Upper lobe of left lung (tissue), 6 donors: ENCODE measurements at regions not wholly inside any gene's neighbourhood (a gene's known extent, or its start where the extent isn't known, plus 50 kb on each side); places are given as distances from the start of the nearest gene placed in this dataset.
A peak's percentile ranks its signal among the peaks of the same experiment; 100 is the strongest.

Source experiments
- ATAC-seq, 2 donors: fragments of 200-7000 bp; cut with Tn5 transposase; one replicate each; pipeline ENCODE4 v1.9.1; 2022; ENCODE audit warnings: mild to moderate bottlenecking in 2 of 2, moderate library complexity in 2 of 2; ENCODE audit not compliant: low FRiP score in 2 of 2
- DNase-seq, 2 donors: peaks; one replicate each; pipeline ENCODE4 v3.0.0-alpha.2; 2019 to 2020
- H3K27ac ChIP-seq, 4 donors: fragments of 200-600 bp; sonication (generic); one replicate each; pipeline ENCODE4 v1.5.1; 2016 to 2019
- H3K27me3 ChIP-seq, 4 donors: fragments of 200-600 bp; sonication (generic); one replicate each; pipeline ENCODE4 v1.5.1; 2017 to 2019
- H3K36me3 ChIP-seq, 4 donors: fragments of 200-600 bp; sonication (generic); one replicate each; pipeline ENCODE4 v1.5.1; 2016 to 2019
- H3K4me1 ChIP-seq, 4 donors: fragments of 200-600 bp; sonication (generic); one replicate each; pipeline ENCODE4 v1.5.1; 2018 to 2019
- H3K4me3 ChIP-seq, 4 donors: fragments of 200-600 bp; sonication (generic); one replicate each; pipeline ENCODE4 v1.5.1; 2017 to 2019; ENCODE audit warnings: mild to moderate bottlenecking in 2 of 4, moderate library complexity in 1 of 4
- H3K9me3 ChIP-seq, 4 donors: fragments of 200-600 bp; sonication (generic); one replicate each; pipeline ENCODE4 v1.5.1; 2018 to 2019
- EP300 ChIP-seq, 4 donors: sonication (generic); formaldehyde crosslinking; IDR thresholded peaks; one replicate each; pipeline ENCODE4 v1.5.1; 2017; ENCODE audit warnings: antibody characterized with exemption in 4 of 4, control low read depth in 2 of 4
- POLR2A ChIP-seq, 4 donors: fragments of 450-650 bp; IDR thresholded peaks; one replicate each; pipeline ENCODE4 v1.5.1; 2016 to 2017; ENCODE audit warnings: antibody characterized with exemption in 4 of 4, mild to moderate bottlenecking in 2 of 4
- POLR2AphosphoS5 ChIP-seq, 2 donors: sonication (generic); formaldehyde crosslinking; IDR thresholded peaks; one replicate each; pipeline ENCODE4 v1.5.1; 2017; ENCODE audit warnings: antibody characterized with exemption in 2 of 2
- WGBS, 2 donors: methylation state at CpG; one replicate each; pipeline ENCODE4 v1.1.5; 2017 to 2018; 5-methylcytosine and 5-hydroxymethylcytosine counted together
- TF ChIP-seq, protein P1 (sequence below), 6 experiments: fragments of 450-650 bp in 4 of 6; fragments of 200-600 bp in 2 of 6; sonication (generic) in 2 of 6; IDR thresholded peaks; one replicate each; pipeline ENCODE4 v1.5.1; 2016 to 2019; ENCODE audit warnings: antibody characterized with exemption in 6 of 6
- donor health status: DM: no; HTN: no; CAD: no; lungs with moderate emphysema.
- donor health status: DM: no; HTN: yes; CAD: no; lungs with severe emphysema.

DNA sequence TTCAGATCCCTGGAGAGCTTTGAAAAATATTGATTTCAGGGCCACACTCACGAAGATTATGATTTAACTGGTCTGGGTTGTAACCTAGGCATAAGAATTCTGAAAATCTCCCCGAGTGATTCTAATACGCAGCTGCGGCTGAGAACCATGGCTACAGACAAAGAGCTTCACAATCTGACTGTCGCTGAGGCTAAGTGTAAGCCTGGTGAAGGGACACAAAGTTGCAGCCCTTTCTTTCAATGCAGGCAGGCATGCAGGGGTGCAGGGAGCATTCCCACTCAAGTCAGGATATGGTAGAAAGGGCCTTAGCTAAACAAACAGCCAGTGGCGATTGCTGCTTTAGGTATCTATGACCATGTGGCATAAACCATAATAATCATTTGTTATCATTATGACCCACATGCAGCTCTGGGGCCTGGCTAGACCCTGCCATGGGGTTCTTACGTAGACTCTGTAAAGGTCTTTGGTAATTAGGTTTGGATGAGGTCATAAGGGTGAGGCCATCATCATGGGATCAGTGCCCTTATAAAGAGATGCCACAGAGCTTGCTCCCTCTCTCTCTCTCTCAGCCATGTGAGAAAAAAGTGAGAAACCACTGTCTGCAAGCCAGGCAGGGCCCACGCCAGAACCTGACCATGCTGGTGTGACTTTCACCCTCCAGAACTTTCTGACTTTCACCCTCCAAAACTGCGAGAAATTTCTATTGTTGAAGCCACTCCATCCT is 88.4 kb upstream of the LANCL2 start:
- no peaks in the 10 kb centered on the region for H3K36me3 ChIP-seq
- H3K4me3 ChIP-seq: no peak overlapping the region
- H3K9me3 ChIP-seq: no peaks in the 10 kb centered on the region
- no peak for ATAC-seq
- no peaks in the 10 kb centered on the region for H3K4me1 ChIP-seq
- TF ChIP-seq, protein P1, sequence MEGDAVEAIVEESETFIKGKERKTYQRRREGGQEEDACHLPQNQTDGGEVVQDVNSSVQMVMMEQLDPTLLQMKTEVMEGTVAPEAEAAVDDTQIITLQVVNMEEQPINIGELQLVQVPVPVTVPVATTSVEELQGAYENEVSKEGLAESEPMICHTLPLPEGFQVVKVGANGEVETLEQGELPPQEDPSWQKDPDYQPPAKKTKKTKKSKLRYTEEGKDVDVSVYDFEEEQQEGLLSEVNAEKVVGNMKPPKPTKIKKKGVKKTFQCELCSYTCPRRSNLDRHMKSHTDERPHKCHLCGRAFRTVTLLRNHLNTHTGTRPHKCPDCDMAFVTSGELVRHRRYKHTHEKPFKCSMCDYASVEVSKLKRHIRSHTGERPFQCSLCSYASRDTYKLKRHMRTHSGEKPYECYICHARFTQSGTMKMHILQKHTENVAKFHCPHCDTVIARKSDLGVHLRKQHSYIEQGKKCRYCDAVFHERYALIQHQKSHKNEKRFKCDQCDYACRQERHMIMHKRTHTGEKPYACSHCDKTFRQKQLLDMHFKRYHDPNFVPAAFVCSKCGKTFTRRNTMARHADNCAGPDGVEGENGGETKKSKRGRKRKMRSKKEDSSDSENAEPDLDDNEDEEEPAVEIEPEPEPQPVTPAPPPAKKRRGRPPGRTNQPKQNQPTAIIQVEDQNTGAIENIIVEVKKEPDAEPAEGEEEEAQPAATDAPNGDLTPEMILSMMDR (IDR thresholded peaks at IDR 0.05): no peak
- TF ChIP-seq POLR2A (IDR thresholded peaks at IDR 0.05): no peak
- TF ChIP-seq POLR2AphosphoS5 (IDR thresholded peaks at IDR 0.05): no peak
- no peak for TF ChIP-seq EP300 (IDR thresholded peaks at IDR 0.05)
- WGBS, 2 donors: 86 to 88% methylated on average over 9 of the region's 9 CpGs
- H3K27me3 ChIP-seq: no peaks in the 10 kb centered on the region
- no peak for DNase-seq
- H3K27ac ChIP-seq: no peak overlapping the region

DNA sequence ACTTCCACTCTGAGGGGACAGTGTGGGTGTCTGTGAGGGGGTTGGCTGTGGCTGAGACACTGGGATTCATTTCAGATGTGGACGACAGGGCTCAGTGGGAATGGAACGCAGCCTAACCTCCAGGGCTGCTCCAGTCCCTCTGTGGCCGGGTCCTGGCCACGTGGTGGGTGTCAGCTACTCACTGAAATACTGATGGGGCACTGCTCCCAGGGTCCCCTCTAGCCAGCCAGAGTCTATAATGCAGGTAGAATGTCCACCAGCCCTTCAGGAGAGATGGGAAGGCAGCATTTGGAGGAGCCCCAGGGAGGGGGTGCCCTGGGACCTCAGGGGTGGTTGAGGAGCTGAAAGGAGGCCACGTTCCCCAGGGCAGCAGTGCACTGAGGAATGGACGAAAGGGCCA is 87.2 kb upstream of the LANCL2 start:
- Histone ChIP-seq H3K27me3 (no peaks in the 10 kb centered on the region), H3K27ac (no peak overlapping the region), H3K9me3 (no peaks in the 10 kb centered on the region), H3K36me3 (no peaks in the 10 kb centered on the region), H3K4me1 (no peaks in the 10 kb centered on the region), H3K4me3 (no peak overlapping the region)
- ATAC-seq (no peak), DNase-seq (no peak)
- TF ChIP-seq EP300 (IDR thresholded peaks at IDR 0.05) (no peak), POLR2A (IDR thresholded peaks at IDR 0.05) (no peak)
- WGBS, 2 donors: 84 to 86% methylated on average over 3 to 6 of the region's 6 CpGs

DNA sequence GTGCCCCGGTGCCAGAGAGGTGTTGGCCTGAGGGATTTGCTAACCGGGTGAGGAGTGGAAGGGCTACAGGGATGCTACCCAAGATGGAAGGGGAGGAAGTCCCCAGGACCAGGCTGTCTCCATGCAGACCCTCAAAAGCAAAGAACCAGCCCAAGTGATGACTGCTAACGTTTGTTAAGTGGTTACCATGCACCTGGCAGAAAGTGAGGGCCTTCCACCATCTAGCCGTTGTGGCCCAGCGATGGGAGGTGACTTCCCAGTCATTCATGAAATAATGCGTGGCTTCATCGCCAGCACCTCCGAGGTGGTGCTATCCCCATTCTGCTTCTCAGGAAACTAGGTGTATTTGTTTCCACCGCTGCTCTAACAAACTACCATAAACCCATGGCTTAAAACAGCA is 86.8 kb upstream of the LANCL2 start:
- DNase-seq (no peak), ATAC-seq (no peak)
- Histone ChIP-seq H3K4me1 (no peaks in the 10 kb centered on the region), H3K27ac (no peak overlapping the region), H3K4me3 (no peak overlapping the region), H3K9me3 (no peaks in the 10 kb centered on the region), H3K27me3 (no peaks in the 10 kb centered on the region), H3K36me3 (no peaks in the 10 kb centered on the region)
- TF ChIP-seq, protein P1 (IDR thresholded peaks at IDR 0.05): no peak
- TF ChIP-seq EP300 (IDR thresholded peaks at IDR 0.05) (no peak), POLR2A (IDR thresholded peaks at IDR 0.05) (no peak), POLR2AphosphoS5 (IDR thresholded peaks at IDR 0.05) (no peak)
- 80 to 96% methylated on average over 7 to 9 of the region's 9 CpGs for WGBS, 2 donors

DNA sequence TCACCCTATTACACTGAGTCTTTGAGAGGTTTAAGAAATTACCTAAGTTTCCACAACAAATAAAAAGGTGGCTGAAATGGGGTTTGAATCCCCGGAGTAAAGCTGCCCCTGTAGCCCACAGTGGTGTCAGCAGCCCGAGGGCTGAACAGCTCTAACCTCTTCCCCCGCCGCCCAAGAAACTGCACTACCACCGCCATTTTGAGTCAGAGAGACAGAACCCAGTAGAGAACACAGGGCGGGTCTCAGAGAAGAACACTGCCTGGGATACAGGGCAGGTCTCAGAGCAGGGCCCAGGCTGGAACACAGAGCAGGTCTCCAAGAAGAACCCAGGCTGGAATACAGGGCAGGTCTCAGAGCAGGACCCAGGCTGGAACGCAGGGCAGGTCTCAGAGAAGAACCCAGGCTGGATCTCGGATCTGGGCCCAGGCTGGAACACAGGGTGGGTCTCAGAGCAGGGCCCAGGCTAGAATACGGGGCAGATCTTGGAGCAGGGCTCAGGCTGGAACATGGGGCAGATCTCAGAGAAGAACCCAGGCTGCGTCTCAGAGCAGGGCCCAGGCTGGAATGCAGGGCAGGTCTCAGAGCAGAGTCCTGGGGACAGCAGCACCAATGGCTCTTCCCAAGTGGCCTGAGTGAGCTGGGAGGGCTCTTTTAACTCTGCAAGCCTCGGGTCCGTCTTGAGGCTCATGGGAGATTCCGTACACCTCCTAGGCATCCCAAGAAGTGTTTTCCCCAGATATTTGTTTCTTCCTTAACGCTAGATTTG is 85.9 kb upstream of the LANCL2 start:
- no peaks in the 10 kb centered on the region for H3K9me3 ChIP-seq
- 78 to 84% methylated on average over 12 to 14 of the region's 14 CpGs for WGBS, 2 donors
- TF ChIP-seq POLR2A (IDR thresholded peaks at IDR 0.05): no peak
- no peak for TF ChIP-seq POLR2AphosphoS5 (IDR thresholded peaks at IDR 0.05)
- TF ChIP-seq, protein P1 (IDR thresholded peaks at IDR 0.05): no peak
- no peak for TF ChIP-seq EP300 (IDR thresholded peaks at IDR 0.05)
- no peak for DNase-seq
- H3K27ac ChIP-seq: no peak overlapping the region
- no peak overlapping the region for H3K4me3 ChIP-seq
- peak in 1 of 2 donors; percentile 32 for ATAC-seq
- H3K36me3 ChIP-seq: no peaks in the 10 kb centered on the region
- no peaks in the 10 kb centered on the region for H3K4me1 ChIP-seq
- H3K27me3 ChIP-seq: no peaks in the 10 kb centered on the region

DNA sequence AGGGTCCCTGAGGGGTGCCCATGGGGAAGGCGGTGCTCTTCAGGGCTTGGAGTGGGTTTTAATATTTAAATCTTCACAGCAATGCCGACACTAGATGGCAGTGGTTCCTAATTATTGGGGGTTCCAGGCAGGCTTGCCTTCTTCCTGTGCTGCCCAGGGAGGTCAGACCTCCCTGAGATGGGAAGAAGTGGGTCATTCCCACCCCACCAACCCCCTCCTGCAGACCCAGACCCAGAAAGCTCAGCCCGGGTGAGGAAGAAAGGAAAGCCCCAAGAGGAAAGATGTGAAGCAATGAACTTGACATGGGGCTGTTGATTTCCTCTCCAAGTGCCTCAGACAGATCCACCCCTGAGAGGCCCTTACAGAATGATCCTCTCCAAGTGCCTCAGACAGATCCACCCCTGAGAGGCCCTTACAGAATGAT is 85.1 kb upstream of the LANCL2 start:
- no peaks in the 10 kb centered on the region for H3K27me3 ChIP-seq
- 2 to 11% methylated on average over 2 to 3 of the region's 3 CpGs for WGBS, 2 donors
- no peaks in the 10 kb centered on the region for H3K36me3 ChIP-seq
- H3K4me1 ChIP-seq: no peaks in the 10 kb centered on the region
- ATAC-seq: peak; percentile 64 to 87
- no peaks in the 10 kb centered on the region for H3K9me3 ChIP-seq
- DNase-seq: no peak
- H3K27ac ChIP-seq: no peak overlapping the region
- TF ChIP-seq POLR2AphosphoS5 (IDR thresholded peaks at IDR 0.05): no peak
- TF ChIP-seq, protein P1 (IDR thresholded peaks at IDR 0.05): peak; percentile 21 to 70 (median 41)
- no peak overlapping the region for H3K4me3 ChIP-seq
